Fibroblast of lung (primary cell): ENCODE measurements at regions not wholly inside any gene's neighbourhood (a gene's known extent, or its start where the extent isn't known, plus 50 kb on each side); places are given as distances from the start of the nearest gene placed in this dataset.

Experiments used
- CTCF ChIP-seq, 2 donors: IDR thresholded peaks in 1 of 2; conservative IDR thresholded peaks in 1 of 2; 1 replicate in 1 of 2; 2 replicates in 1 of 2; pipeline ENCODE4 v1.5.1; 2011 to 2012; ENCODE audit warnings: low read length in 2 of 2, control low read depth in 1 of 2, inconsistent platforms in 1 of 2, low read depth in 1 of 2, mild to moderate bottlenecking in 1 of 2
- EZH2 ChIP-seq: IDR thresholded peaks from 2 replicates; pipeline ENCODE4 v1.5.1; 2012; ENCODE audit warnings: low read length, control low read depth, mild to moderate bottlenecking; ENCODE audit errors: missing control alignments

GRCh38 chr15:61712129-61712759 is 348.0 kb downstream of the VPS13C start:
- TF ChIP-seq CTCF (conservative IDR thresholded peaks at IDR 0.05 in 1 of 2, IDR thresholded peaks at IDR 0.05 in 1 of 2; ENCODE audit: low read depth in 1 of 2, low read length in 2 of 2) (no peak), EZH2 (no peak)
